ENCODE measurements at regions not wholly inside any gene's neighbourhood (a gene's known extent, or its start where the extent isn't known, plus 50 kb on each side); places are given as distances from the start of the nearest gene placed in this dataset.
A peak's percentile ranks its signal among the peaks of the same experiment; 100 is the strongest.

- no peak for TF ChIP-seq POLR2A (IDR thresholded peaks at IDR 0.05)
- Histone ChIP-seq H3K9me3 (no peaks in the 10 kb centered on the region), H3K27ac (no peak overlapping the region), H3K36me3 (no peaks in the 10 kb centered on the region), H3K27me3 (no peaks in the 10 kb centered on the region), H3K4me1 (no peaks in the 10 kb centered on the region), H3K4me3 (no peak overlapping the region)
- intact Hi-C loops (cut with DNase I): no loop called here
- ATAC-seq: no peak
- DNase-seq: no peak
Observed at GRCh38 chr4:164319688-164320087, 434.2 kb upstream of the SMIM31 start.

GRCh38 chr4:164320847-164321246 is 433.1 kb upstream of the SMIM31 start:
- no peak for DNase-seq

GRCh38 chr4:164326056-164326455 is 427.9 kb upstream of the SMIM31 start:
- TF ChIP-seq POLR2A (IDR thresholded peaks at IDR 0.05): no peak
- no peak for TF ChIP-seq CTCF (IDR thresholded peaks at IDR 0.05)
- Histone ChIP-seq H3K9me3 (no peaks in the 10 kb centered on the region), H3K27ac (no peak overlapping the region), H3K36me3 (no peaks in the 10 kb centered on the region), H3K4me1 (no peaks in the 10 kb centered on the region), H3K4me3 (no peak overlapping the region), H3K27me3 (no peaks in the 10 kb centered on the region)
- 75 to 92% (median 86%) methylated on average over 1 of the region's 1 CpG for WGBS, 4 donors
- intact Hi-C loops (cut with DNase I): no loop called here
- DNase-seq: no peak
- ATAC-seq: no peak

More at GRCh38 chr4:164320847-164321246, 433.1 kb upstream of the SMIM31 start:
- Histone ChIP-seq H3K4me3 (no peak overlapping the region), H3K27me3 (no peaks in the 10 kb centered on the region), H3K4me1 (no peaks in the 10 kb centered on the region), H3K9me3 (no peaks in the 10 kb centered on the region), H3K27ac (no peak overlapping the region), H3K36me3 (no peaks in the 10 kb centered on the region)
- WGBS, 4 donors: 56 to 67% (median 63%) methylated on average over 6 of the region's 6 CpGs
- ATAC-seq: no peak
- no peak for TF ChIP-seq POLR2A (IDR thresholded peaks at IDR 0.05)
- peak in 1 of 12 donors; percentile 7 for TF ChIP-seq CTCF (IDR thresholded peaks at IDR 0.05)
- intact Hi-C loops (cut with DNase I): no loop called here

GRCh38 chr4:164337219-164337944 is 416.5 kb upstream of the SMIM31 start:
- H3K4me1 ChIP-seq: no peaks in the 10 kb centered on the region
- no peaks in the 10 kb centered on the region for H3K27me3 ChIP-seq
- no peak for TF ChIP-seq POLR2A (IDR thresholded peaks at IDR 0.05)
- TF ChIP-seq CTCF (IDR thresholded peaks at IDR 0.05): no peak
- intact Hi-C loops (cut with DNase I): no loop called here
- H3K36me3 ChIP-seq: no peaks in the 10 kb centered on the region
- H3K27ac ChIP-seq: no peak overlapping the region
- H3K9me3 ChIP-seq: peaks cover 0 to 21% (median 7%) of the 10 kb centered on the region in 12 donors
- H3K4me3 ChIP-seq: no peak overlapping the region
- DNase-seq: no peak
- ATAC-seq: no peak

- no peak for TF ChIP-seq POLR2A (IDR thresholded peaks at IDR 0.05)
- WGBS, 4 donors: 73 to 81% (median 77%) methylated on average over 3 of the region's 3 CpGs
- Histone ChIP-seq H3K4me3 (no peak overlapping the region), H3K27ac (no peak overlapping the region), H3K9me3 (peaks cover 0 to 12% (median 4%) of the 10 kb centered on the region in 12 donors), H3K4me1 (no peaks in the 10 kb centered on the region), H3K36me3 (no peaks in the 10 kb centered on the region), H3K27me3 (no peaks in the 10 kb centered on the region)
- DNase-seq (no peak), ATAC-seq (no peak)
- intact Hi-C loops (cut with DNase I): no loop called here
Observed at GRCh38 chr4:164343472-164343976, 410.4 kb upstream of the SMIM31 start.

All from heart left ventricle (tissue), 16 donors.